HEK293 (cell line): ENCODE measurements at regions not wholly inside any gene's neighbourhood (a gene's known extent, or its start where the extent isn't known, plus 50 kb on each side); places are given as distances from the start of the nearest gene placed in this dataset.

Experiments used
- IKZF3 ChIP-seq: fragments of 450-650 bp; IDR thresholded peaks from 2 replicates; pipeline ENCODE4 v1.5.0; 2018; ENCODE audit warnings: missing biosample characterization, mild to moderate bottlenecking, missing genetic modification characterization, moderate library complexity
- ZNF785 ChIP-seq: fragments of 450-650 bp; formaldehyde crosslinking; IDR thresholded peaks from 2 replicates; pipeline ENCODE4 v1.5.1; 2016; ENCODE audit warnings: missing biosample characterization, missing genetic modification characterization
- TF ChIP-seq, protein P1 (sequence below): fragments of 450-650 bp; formaldehyde crosslinking; IDR thresholded peaks from 2 replicates; pipeline ENCODE4 v1.5.1; 2016; ENCODE audit warnings: missing biosample characterization, missing genetic modification characterization

DNA sequence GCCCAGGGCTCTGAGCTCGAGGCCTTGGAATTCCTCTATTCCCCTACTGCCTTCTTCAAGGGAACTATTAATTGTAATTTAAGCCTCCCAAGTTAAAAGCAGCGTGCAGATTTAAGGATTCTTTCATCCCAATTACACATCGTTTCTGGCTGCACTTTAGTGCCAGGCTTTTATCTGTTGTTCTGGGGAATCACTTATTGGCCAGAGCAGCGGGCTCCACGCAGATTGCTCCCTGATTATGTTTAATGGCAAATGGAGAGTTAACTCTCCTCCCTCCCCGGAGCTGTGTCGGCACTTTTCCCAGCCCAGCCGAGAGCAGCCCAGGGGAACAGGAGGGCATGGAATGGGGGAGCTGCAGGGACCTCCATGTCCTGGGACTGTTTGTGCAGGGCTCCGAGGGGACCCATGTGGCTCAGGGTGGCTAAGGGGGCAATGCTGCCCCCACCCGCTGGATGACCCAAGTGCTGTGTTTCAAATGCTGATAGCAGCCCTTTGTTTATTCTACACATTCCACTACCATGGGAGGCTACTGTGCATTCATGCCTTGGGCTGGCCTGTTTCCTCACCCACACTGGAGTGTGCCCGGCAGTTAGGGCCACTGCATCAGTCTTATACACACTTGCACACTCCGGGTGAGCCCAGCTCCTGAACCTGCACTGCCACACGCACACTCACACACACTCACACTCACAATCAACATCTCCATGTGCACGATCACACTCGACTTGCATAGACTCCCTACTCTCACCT lies 93.3 kb upstream of the POU3F1 start:
- no peak for TF ChIP-seq IKZF3
- TF ChIP-seq, protein P1, sequence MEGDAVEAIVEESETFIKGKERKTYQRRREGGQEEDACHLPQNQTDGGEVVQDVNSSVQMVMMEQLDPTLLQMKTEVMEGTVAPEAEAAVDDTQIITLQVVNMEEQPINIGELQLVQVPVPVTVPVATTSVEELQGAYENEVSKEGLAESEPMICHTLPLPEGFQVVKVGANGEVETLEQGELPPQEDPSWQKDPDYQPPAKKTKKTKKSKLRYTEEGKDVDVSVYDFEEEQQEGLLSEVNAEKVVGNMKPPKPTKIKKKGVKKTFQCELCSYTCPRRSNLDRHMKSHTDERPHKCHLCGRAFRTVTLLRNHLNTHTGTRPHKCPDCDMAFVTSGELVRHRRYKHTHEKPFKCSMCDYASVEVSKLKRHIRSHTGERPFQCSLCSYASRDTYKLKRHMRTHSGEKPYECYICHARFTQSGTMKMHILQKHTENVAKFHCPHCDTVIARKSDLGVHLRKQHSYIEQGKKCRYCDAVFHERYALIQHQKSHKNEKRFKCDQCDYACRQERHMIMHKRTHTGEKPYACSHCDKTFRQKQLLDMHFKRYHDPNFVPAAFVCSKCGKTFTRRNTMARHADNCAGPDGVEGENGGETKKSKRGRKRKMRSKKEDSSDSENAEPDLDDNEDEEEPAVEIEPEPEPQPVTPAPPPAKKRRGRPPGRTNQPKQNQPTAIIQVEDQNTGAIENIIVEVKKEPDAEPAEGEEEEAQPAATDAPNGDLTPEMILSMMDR (tag by site-specific recombination) = peak; percentile 21; the same call in 1 of the 2 replicates
- no peak for TF ChIP-seq ZNF785 (tag by site-specific recombination)
